Uterus (tissue), 2 donors: ENCODE measurements at regions not wholly inside any gene's neighbourhood (a gene's known extent, or its start where the extent isn't known, plus 50 kb on each side); places are given as distances from the start of the nearest gene placed in this dataset.

Experiments
- CTCF ChIP-seq, 4 experiments: fragments of 200-600 bp in 2 of 4; fragments of 450-650 bp in 2 of 4; sonication (generic) in 2 of 4; IDR thresholded peaks; one replicate each; pipeline ENCODE4 v1.5.1; 2016 to 2019; ENCODE audit warnings: antibody characterized with exemption in 4 of 4, mild to moderate bottlenecking in 2 of 4, moderate library complexity in 1 of 4
- POLR2A ChIP-seq, 2 donors: fragments of 450-650 bp; IDR thresholded peaks; one replicate each; pipeline ENCODE4 v1.6.1; 2016; ENCODE audit warnings: antibody characterized with exemption in 2 of 2, mild to moderate bottlenecking in 1 of 2, moderate library complexity in 1 of 2

- TF ChIP-seq CTCF (IDR thresholded peaks at IDR 0.05) (no peak), POLR2A (IDR thresholded peaks at IDR 0.05) (no peak)
Measured at GRCh38 chr5:147046281-147046680, 167.7 kb upstream of the PPP2R2B start.
